Hepatocyte (in vitro differentiated cells): ENCODE measurements at regions not wholly inside any gene's neighbourhood (a gene's known extent, or its start where the extent isn't known, plus 50 kb on each side); places are given as distances from the start of the nearest gene placed in this dataset.

Experiments
- EZH2 ChIP-seq: fragments of 200-600 bp; sonication (generic); IDR thresholded peaks from 2 replicates; pipeline ENCODE4 v1.6.1; 2016; ENCODE audit warnings: antibody characterized with exemption, mild to moderate bottlenecking, borderline replicate concordance
- EZH2phosphoT487 ChIP-seq: fragments of 200-600 bp; sonication (generic); IDR thresholded peaks from one replicate; pipeline ENCODE4 v1.6.1; 2018; ENCODE audit warnings: antibody characterized with exemption, mild to moderate bottlenecking, low read depth, moderate library complexity; ENCODE audit not compliant: unreplicated experiment, severe bottlenecking
- TF ChIP-seq, protein P1 (sequence below): fragments of 200-600 bp; sonication (generic); IDR thresholded peaks from 2 replicates; pipeline ENCODE4 v1.5.1; 2016; ENCODE audit warnings: antibody characterized with exemption, mild to moderate bottlenecking; ENCODE audit not compliant: poor library complexity

DNA sequence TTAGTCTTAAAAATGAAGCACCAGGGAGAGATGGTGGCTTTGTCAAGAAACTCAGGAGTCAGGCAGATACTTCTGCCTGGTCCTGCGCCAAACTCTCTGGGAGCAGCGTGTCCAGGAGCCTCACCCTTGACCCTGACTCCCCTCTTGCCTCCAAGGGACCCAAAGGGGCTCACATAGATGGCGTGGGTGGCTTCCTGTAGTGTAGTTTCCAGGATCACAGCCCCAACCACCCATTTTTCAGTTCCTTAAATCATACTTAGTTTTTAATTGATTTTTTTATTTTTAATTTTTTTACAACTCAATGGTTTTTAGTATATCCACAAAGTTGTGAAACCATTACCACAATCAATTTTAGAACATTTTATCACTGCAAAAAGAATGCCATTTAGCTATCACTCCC is 107.7 kb upstream of the IGSF21 start:
- no peak for TF ChIP-seq EZH2
- TF ChIP-seq, protein P1, sequence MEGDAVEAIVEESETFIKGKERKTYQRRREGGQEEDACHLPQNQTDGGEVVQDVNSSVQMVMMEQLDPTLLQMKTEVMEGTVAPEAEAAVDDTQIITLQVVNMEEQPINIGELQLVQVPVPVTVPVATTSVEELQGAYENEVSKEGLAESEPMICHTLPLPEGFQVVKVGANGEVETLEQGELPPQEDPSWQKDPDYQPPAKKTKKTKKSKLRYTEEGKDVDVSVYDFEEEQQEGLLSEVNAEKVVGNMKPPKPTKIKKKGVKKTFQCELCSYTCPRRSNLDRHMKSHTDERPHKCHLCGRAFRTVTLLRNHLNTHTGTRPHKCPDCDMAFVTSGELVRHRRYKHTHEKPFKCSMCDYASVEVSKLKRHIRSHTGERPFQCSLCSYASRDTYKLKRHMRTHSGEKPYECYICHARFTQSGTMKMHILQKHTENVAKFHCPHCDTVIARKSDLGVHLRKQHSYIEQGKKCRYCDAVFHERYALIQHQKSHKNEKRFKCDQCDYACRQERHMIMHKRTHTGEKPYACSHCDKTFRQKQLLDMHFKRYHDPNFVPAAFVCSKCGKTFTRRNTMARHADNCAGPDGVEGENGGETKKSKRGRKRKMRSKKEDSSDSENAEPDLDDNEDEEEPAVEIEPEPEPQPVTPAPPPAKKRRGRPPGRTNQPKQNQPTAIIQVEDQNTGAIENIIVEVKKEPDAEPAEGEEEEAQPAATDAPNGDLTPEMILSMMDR = no peak
- no peak for TF ChIP-seq EZH2phosphoT487
